ENCODE measurements at regions not wholly inside any gene's neighbourhood (a gene's known extent, or its start where the extent isn't known, plus 50 kb on each side); places are given as distances from the start of the nearest gene placed in this dataset.
"Not testable (repeated sequence)": the region's sequence is repeated elsewhere in the genome, so short reads cannot be mapped to it uniquely, and the experiment has no call there.

DNA sequence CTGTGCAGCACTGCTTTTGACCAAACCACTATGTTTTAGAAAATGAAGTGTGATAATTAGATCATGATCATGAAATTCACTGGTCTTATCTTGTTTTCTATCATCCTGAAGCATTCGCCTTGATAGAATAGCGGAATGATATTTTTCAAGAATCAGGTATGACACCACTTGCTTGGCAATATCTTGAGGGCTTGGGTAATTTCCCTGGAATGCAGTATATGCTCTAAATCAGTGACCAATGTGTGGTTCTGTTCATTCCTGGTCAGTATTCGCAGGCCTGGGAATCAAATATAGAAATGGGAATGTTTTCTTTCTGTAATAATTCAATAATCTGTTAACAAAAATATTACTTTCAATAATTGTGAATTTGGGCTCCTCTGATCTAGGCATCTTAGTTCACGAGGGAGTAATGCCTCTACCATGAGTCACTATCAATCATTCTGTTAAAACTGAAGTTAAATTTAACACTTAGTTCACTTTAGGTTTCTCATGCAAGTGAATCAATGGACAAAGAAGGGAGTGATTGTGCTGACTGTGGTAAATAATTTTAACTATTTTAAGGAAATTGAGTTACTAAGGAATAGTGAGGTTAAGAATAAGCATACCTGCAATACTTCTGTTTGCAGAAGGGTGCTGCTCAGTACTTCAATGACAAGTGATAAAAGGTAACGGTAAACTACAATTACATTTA lies 137.9 kb downstream of the PCDH20 start:
- TF ChIP-seq, protein P1, sequence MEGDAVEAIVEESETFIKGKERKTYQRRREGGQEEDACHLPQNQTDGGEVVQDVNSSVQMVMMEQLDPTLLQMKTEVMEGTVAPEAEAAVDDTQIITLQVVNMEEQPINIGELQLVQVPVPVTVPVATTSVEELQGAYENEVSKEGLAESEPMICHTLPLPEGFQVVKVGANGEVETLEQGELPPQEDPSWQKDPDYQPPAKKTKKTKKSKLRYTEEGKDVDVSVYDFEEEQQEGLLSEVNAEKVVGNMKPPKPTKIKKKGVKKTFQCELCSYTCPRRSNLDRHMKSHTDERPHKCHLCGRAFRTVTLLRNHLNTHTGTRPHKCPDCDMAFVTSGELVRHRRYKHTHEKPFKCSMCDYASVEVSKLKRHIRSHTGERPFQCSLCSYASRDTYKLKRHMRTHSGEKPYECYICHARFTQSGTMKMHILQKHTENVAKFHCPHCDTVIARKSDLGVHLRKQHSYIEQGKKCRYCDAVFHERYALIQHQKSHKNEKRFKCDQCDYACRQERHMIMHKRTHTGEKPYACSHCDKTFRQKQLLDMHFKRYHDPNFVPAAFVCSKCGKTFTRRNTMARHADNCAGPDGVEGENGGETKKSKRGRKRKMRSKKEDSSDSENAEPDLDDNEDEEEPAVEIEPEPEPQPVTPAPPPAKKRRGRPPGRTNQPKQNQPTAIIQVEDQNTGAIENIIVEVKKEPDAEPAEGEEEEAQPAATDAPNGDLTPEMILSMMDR (IDR thresholded peaks at IDR 0.05; ENCODE audit: borderline replicate concordance, control extremely low read depth, extremely low read depth, insufficient read depth, missing control alignments), result no peak
- in situ Hi-C loops (cut with MboI; ENCODE audit: low sequenced_read_pairs, unreplicated experiment), result no loop called here
- DNase-seq (ENCODE audit: low spot score), result no peak

DNA sequence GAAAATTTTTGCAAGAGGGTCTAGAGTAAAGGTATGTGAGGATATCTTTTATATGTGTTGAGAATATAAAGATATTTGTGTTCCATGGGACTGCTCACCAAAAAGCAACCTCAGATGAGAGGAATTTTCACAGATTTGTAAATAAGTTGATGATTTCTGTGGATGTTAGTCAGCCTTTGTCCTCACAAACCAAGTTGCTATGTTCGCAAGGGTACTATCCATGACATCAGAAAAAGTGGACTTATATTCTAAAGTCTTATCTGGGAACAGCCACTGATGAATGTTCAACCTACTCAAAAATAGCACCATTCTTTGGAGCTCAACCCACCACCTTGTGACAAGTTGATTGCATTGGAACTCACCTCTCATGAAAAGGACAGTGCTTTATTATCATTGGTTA lies 138.6 kb downstream of the PCDH20 start:
- in situ Hi-C loops (cut with MboI; ENCODE audit: low sequenced_read_pairs, unreplicated experiment), result no loop called here
- TF ChIP-seq, protein P1 (IDR thresholded peaks at IDR 0.05; ENCODE audit: borderline replicate concordance, control extremely low read depth, extremely low read depth, insufficient read depth, missing control alignments), result no peak
- DNase-seq (ENCODE audit: low spot score), result no peak

DNA sequence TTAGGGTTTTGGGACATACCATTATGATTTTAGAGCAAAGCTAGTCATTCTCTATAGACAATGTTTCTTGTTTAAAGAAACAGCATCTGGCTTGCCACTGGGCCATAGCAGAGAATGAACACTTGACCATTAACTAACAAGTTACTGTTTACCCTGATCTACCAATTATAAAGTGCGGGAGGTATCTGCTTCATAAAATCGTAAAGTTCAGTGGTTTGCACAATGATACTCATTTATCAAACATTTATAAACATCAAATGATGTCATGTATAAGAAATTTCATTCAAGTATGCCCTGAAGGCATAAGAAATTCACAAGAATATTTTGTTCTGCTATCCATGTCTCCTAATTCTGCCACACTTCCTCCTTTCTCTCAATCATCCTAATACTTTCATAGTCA lies 139.2 kb downstream of the PCDH20 start:
- in situ Hi-C loops (cut with MboI; ENCODE audit: low sequenced_read_pairs, unreplicated experiment), result no loop called here
- DNase-seq (ENCODE audit: low spot score), result no peak
- TF ChIP-seq, protein P1 (IDR thresholded peaks at IDR 0.05; ENCODE audit: borderline replicate concordance, control extremely low read depth, extremely low read depth, insufficient read depth, missing control alignments), result no peak

DNA sequence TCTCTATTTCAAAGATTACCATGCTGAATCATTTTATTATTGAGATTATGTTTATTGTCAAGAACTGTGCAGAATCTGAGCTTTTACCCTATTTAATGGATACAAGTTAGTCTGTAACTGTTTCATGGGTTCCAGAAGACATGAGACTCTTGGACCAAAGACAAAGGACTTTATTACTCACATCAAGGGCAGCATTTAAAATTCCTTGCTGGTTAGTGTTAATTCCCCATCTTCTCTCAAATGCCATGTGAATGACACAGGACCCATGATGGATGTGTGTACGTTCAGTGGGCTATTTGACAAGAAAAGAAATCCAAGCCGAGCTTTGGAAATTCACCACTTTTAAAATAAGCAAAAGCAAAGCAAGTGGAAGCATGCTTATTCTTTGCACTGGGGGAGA lies 139.9 kb downstream of the PCDH20 start:
- no peak for DNase-seq (ENCODE audit: low spot score)
- TF ChIP-seq, protein P1 (IDR thresholded peaks at IDR 0.05; ENCODE audit: borderline replicate concordance, control extremely low read depth, extremely low read depth, insufficient read depth, missing control alignments), result no peak
- in situ Hi-C loops (cut with MboI; ENCODE audit: low sequenced_read_pairs, unreplicated experiment), result no loop called here

DNA sequence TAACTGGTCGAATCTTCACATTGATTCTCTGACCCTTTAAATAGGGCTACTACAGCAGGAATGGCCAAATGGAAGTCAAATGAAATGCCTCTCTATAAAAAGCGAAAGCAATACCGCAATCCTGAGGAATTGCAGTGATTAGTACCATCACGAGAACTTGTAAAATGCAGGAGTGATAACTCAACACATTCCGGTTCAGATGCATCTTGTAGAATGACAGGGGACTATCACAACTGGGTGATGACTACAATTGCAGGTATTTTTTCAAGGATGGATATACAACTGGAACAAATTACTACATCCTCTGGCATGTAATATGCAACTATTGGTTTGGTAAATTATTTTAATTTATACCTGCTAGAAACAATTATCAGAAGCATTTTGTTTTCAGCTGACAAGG lies 140.4 kb downstream of the PCDH20 start:
- DNase-seq (ENCODE audit: low spot score), result no peak
- TF ChIP-seq, protein P1 (IDR thresholded peaks at IDR 0.05; ENCODE audit: borderline replicate concordance, control extremely low read depth, extremely low read depth, insufficient read depth, missing control alignments), result no peak
- in situ Hi-C loops (cut with MboI; ENCODE audit: low sequenced_read_pairs, unreplicated experiment), result no loop called here

DNA sequence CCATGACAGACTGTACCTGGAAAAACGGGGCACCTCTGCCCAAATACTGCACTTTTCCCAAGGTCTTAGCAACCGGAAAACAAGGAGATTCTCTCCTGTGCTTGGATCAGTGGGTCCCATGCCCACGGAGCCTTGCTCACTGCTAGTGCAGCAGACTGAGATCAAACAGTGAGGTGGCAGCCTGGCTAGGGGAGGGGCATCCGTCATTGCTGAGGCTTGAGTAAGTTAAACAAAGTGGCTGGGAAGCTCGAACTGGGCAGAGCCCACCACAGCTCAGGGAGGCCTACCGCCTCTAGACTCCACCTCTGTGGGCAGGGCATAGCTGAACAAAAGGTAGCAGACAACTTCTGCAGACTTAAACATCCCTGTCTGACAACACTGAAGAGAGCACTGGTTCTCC lies 148.8 kb downstream of the PCDH20 start:
- DNase-seq (ENCODE audit: low spot score); in situ Hi-C loops (cut with MboI; ENCODE audit: low sequenced_read_pairs, unreplicated experiment): not testable (repeated sequence)

DNA sequence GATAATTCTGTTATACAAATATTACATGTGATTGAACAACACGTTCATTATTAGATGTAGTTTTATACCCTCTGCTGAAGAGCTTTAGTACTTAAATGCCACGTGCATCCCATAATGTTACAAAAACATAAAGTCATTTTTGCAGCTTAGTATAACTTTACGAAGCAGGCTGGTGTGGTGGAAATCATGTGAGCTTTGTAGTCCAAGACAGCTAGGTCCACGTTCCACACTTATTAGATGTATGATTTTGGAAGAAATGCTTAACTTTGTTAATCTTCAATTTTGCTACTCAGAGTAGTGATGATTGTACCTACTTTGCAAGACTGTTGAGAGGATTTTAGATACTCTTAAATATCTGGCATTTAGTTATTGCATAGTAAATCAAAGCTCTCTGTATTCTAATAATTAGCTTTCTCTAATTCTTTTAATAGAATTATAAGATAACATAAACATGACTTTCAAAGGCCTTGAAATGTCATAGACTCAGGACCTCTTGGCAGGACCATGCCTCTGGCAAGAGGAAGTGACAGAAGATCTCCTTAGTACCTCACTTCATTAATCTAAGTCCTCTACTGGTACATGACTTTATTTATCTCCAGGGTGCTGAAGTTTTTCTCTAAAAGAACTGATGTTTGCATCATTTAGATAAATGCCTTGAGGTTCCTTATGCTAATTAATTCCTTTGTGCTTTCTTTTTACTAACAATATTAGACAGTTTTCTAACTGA lies 153.7 kb downstream of the PCDH20 start:
- TF ChIP-seq, protein P1 (IDR thresholded peaks at IDR 0.05; ENCODE audit: borderline replicate concordance, control extremely low read depth, extremely low read depth, insufficient read depth, missing control alignments), result no peak

More for the DNA sequence above, 153.7 kb downstream of the PCDH20 start:
- DNase-seq (ENCODE audit: low spot score), result no peak
- in situ Hi-C loops (cut with MboI; ENCODE audit: low sequenced_read_pairs, unreplicated experiment), result no loop called here

Measured in GM13976 (cell line).